ENCODE measurements at regions not wholly inside any gene's neighbourhood (a gene's known extent, or its start where the extent isn't known, plus 50 kb on each side); places are given as distances from the start of the nearest gene placed in this dataset.
"Not testable (repeated sequence)": the region's sequence is repeated elsewhere in the genome, so short reads cannot be mapped to it uniquely, and the experiment has no call there.

- DNase-seq, result no peak
These were observed 63.5 kb downstream of the SPATA31D1 start for GRCh38 chr9:82052081-82052480.

- no peak for DNase-seq
These were observed 65.9 kb downstream of the SPATA31D1 start for GRCh38 chr9:82054264-82055015.

DNA sequence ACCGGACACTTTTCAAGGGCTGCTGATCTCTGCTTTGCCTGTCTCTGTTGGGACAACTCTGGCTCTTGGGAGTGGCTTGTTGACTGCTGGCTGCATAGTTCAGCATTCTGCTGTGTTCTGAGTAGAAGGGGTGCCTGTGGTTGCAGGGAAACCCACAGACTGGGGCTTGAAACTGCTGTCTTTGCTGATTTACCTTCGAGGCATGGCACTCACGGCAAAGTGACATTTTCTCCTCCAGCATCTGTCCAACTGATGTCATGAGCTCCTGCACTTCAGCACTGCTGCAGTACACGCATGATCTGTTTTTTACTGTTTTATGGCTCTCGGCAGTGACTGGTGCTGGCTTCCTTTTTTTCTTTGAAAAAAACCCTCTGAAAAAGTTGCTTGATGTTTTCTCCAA is 69.2 kb downstream of the SPATA31D1 start:
- DNase-seq, result no peak

- DNase-seq, result not testable (repeated sequence)
These were observed 73.2 kb downstream of the SPATA31D1 start for GRCh38 chr9:82061801-82062200.

DNA sequence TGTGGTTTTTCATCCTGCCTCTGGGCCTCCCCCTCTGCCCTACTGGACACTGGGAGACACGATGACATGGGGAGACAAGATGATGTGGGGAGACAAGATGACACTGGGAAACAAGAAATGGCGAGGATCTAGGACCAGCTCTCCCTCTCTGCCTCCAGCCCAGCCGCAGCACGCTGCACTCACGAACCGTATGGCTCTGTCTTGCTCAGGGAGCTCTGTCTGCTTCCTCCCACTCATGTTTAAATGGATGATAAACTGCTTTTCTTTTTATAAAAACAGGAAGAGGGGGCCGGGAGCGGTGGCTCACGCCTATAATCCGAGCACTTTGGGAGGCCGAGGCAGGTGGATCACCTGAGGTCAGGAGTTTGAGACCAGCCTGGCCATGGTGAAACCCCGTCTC is 73.7 kb downstream of the SPATA31D1 start:
- DNase-seq, result no peak

DNA sequence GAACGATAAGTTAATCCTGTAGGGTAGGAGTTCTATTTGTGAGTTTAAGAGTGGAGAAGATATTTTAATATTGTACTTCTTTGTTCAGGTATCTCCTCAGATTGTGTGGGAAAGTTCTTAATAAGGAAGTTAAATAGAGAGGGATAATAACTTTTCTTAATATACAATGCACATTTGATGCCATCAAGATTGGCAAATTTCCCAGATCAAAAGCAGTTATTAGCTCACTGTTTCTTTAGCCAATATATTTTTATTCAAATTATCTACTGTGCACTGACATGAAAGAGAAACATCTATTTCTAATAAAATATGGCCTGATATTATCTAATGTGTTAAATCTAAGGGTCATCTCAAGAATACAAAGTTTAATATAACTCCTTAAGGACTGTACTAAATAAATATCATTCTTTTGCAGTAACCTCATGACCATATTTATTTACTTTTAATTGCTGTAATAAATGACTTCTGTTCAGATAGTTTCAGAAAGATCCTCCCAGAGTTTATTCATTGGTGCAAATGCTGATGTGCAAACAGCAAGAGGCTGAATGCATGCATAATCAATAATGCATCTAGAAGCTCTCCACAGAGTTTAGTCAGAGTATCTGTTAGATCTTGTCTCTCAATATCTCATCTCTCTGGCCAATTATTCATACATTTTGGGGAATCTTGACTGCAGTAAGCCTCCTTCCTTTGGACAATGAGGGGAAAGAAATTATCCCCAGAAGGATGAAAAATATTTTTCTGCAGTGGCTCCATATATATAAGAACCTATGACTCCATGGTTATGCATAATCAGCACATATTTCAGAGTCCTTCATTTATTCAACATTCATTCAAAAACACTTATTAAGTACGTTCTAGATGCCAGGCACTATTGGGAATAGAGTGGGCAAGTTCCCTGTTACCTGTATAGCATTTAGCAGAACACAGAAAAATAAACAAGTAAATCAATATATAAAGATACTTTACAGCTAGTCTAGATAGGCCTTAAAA is 85.3 kb downstream of the SPATA31D1 start:
- no peak for DNase-seq

GRCh38 chr9:82080265-82080664 is 91.7 kb downstream of the SPATA31D1 start:
- DNase-seq, result no peak

GRCh38 chr9:82081496-82081895 is 92.9 kb downstream of the SPATA31D1 start:
- DNase-seq, result no peak

DNA sequence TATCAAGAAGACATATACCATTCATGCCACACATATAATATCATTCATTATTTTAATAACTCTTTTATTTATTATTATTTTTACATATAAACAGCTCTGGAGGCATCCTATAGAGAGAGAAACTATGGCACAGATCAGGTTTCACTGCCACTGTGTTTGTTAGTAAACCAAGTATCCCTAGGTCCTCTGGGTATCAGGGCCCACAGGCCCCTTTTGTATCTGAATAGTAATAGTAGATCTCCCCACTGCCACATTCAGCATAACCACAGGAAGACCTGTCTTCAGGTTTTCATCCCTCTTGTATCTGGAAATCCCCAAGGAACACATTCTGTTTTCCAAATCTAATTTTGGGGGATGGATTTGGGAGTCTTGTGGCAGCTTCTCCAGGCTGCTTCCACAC is 94.0 kb downstream of the SPATA31D1 start:
- no peak for DNase-seq

DNA sequence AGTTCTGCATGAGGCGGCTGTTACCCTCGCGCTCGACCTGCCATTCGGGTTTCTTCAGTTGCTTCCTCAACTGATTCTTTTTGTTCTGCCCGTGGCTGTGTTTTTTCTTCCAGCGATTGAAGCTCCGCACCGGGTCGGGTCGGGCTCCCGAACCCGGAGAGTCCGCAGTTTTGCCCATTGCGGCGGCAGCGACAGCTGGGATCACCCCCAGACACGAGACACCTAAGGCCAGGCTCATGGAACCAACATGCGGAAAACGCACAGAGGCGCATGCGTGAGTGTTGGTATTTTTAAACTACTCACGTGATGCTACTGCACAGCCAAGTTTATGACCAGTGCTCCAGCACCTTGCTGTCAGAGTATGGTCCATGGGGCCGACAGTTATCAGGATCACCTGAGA is 100.0 kb downstream of the SPATA31D1 start:
- no peak for DNase-seq

DNA sequence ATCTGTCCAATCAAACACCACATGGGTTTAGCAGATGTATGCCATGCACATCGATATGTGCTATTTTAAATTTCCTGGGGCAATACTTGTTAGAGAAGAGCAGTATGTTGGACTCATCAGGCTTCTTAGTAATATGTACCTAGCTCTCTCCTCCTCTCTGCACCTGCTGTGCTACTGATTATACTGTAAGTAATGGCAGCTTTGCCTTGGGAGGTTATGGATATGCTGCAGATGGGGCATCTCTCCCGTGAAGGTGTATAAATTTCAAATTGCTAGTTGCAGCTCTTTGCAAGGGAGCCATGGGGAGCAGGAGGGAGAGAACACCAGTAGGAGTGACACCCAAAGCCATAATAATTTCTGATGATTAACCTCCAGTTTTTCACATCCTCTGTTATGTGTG is 101.5 kb downstream of the SPATA31D1 start:
- DNase-seq, result no peak

DNA sequence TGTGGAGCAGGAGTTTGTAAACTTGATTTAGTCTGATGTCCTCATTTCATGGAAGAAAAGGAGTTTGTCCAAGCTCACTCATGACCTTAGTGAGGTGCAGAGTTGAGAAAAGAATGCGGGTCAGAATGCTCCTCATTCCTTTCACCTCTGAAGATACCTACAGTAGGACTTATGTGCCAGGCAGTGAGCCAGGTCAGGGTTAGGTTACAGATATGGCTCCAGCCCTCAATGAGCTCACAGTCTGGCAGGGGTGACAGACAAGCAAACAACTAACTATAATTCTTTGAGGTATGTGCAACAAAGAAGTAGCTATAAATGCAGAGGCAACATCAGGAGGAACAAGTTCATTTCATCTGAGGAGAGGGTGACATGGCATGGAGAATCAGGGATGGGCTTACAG is 102.5 kb downstream of the SPATA31D1 start:
- DNase-seq, result no peak

DNA sequence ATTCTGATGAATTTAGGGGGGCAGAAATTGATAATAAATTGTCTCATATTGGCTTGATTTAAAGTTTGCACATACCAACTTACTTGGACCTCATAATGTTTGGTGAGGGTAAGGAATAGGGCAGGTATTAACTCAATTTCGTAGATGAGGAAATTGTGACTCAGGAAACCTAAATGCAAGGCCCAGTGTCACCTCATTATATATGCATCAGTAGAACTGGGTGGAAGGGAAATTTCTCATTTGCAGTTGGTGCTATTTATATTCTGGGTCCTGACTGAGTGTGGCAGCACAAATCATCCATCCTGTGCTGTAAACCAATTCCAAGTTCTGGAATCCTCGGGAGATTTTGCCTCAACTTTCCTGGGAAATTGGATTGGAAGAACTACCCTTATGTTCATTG is 103.0 kb downstream of the SPATA31D1 start:
- no peak for DNase-seq

DNA sequence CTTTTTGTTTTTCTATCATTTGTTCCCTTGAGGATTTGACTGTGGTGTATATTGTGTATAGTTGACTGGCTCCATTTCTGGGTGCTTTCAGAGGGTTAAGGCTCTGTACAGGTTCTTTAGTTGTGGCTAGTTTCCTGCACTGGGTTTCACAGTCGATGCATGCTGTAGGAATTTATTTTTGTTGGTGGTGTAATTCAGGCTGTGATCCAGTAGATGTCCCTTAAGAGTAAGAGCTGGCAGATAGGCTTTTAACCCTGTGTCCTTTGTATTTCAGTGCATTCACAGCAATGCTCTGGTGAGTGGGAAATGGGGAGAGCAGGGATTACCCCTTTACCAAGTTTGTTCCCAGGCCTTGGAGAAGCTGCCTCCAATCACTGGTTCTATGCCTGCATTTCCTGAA is 112.9 kb downstream of the SPATA31D1 start:
- no peak for DNase-seq

DNA sequence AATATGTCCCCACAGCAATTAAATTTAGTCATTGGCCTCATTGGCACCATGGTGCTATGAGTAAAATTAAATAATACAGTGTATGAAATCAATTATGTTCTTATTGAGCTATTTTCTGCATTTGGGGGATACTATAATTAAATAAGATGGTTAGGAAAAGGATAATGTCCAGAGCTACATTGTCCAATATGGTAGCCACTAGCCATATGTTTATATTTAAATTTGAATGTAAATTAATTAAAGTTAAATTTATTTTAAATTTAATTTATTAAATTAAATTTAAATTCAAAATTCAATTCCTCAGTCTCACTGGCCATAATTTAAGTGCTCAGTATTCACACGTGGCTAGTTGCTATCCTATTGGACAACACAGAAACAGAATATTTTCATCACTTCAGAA is 115.7 kb downstream of the SPATA31D1 start:
- no peak for DNase-seq

DNA sequence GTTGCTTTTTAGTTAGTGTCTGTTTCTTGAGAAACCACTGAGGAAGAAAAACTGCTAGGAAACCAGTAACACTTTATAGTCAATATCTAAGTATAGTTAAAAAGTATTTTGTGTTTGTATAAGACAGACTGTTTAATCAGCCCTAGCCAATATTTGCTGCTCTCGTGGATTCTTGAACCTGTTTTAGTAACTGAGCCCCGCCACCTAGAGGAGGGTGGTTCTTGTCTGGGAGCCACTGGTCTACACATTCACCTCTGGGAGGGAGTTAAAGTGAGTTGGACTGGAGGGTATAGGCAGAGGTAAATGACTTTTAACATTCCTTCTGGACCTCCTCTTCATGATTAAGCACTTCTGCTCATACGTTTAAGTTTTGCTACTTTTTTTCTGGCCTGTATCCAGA is 117.2 kb downstream of the SPATA31D1 start:
- no peak for DNase-seq

DNA sequence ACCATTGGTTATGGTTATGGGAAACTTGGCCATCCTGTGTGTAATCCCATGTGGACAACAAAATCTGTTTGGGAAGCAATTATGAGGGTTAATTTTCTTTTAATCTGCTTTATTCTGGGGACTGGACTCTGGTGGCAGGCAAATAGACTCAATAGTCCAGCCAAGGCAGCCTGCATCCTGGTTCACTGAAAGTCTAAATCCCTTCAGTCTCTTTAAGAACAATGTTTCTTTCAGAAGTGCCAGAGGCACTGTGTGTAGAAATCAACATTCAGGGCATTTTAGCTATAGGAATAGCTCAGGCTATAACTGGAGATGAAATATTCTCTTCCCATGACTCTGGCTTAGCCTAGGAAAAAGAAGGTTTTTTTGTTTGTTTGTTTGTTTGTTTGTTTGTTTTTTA is 118.0 kb downstream of the SPATA31D1 start:
- DNase-seq, result no peak

- no peak for DNase-seq
These were observed 119.9 kb downstream of the SPATA31D1 start for GRCh38 chr9:82108474-82108873.

DNA sequence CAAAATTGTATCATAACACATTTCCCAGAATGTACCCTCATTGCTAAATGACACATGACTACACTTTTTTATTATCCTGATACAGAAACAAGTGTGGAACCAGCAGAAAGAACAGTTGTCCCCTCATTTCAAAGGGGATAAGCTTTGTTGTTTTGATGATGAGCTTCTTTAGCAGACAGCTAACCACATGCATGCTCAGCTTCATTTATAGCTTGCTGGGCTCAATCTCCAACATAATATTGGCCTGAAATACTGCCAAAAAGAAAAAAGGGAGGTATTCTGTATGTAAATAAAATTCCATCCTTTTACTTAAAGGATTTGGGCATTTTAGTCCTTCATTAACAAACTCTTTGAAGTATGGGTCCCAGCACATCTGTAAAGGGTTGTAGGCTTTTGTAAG is 120.4 kb downstream of the SPATA31D1 start:
- DNase-seq, result no peak

DNA sequence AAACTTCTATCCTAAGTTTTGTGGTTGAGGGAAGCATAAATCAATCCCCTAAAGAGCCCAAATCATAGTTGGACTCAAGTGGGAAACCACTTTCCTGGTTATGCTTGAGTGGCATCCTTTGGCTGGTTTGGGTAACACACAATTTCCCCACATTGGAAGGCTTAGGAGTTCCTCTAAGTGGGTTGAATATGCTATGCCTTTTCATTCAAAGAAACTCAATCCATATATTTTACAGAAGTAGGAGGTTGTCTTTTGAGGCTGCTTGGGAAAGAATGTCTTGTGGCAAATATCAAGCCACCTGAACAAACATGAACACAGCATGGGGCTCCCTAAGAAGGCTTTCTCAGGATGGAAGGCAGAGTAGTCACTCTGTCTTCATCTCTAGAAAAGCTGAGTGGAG is 121.1 kb downstream of the SPATA31D1 start:
- no peak for DNase-seq

DNA sequence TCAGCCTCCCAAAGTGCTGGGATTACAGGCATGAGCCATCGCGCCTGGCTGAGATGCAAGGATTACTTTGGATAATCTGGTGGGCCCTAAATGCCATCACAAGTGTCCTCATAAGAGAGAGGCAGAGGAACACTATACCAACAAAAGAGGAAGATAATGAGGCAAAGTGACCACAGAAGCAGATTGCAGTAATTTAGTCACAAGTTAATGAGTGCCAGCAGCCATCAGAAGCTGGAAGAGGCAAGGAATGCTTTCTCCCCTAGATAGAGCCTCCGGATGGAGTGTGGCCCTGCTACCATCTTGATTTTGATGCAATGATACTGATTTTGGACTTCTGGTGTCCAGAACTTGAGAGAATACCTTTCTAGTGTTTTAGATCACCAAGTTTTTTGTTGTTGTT is 122.3 kb downstream of the SPATA31D1 start:
- DNase-seq, result no peak

- DNase-seq, result no peak
These were observed 126.8 kb downstream of the SPATA31D1 start for GRCh38 chr9:82115331-82115730.

GRCh38 chr9:82115900-82116299 is 127.3 kb downstream of the SPATA31D1 start:
- no peak for DNase-seq

DNA sequence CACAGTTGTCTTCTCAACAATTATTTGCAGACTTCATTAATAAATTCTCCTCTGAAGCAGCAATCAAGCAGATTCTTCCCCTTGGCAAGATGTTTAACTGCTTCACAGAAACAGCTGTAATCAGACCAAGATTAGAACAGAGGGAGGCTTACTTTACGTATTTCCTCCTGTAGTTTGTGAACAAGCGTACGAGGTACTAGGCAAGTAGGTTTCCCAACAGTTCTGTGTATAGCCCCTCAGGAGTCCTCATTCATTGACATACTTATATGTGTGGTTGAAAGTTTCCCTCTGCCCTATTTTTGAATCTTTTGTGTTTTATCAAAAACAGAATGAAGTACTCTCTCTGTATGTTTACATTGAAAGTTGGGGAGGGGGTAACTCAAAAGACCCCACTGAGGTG is 128.0 kb downstream of the SPATA31D1 start:
- DNase-seq, result no peak

Measured in CD4-positive, alpha-beta T cell treated with Interferon alpha-2 for 1 hour (primary cell).